ENCODE measurements at regions not wholly inside any gene's neighbourhood (a gene's known extent, or its start where the extent isn't known, plus 50 kb on each side); places are given as distances from the start of the nearest gene placed in this dataset.
"Not testable (repeated sequence)": the region's sequence is repeated elsewhere in the genome, so short reads cannot be mapped to it uniquely, and the experiment has no call there.

- Mint-ChIP-seq H3K4me3 (no peak overlapping the region), H3K27ac (no peak overlapping the region), H3K9me3 (no peaks in the 10 kb centered on the region), H3K4me1 (ENCODE audit: low read depth) (no peaks in the 10 kb centered on the region), H3K27me3 (peaks cover 3% of the 10 kb centered on the region), H3K36me3 (ENCODE audit: low read depth) (no peaks in the 10 kb centered on the region)
- DNase-seq: no peak
- POLR2A ChIA-PET: no interaction called here
- CTCF ChIA-PET: interaction anchor here (0.6 kb wide), 1 partner anchor 1139 kb away, joined by 4 read pairs; no protein-coding TSS in a partner anchor
- no peak for ATAC-seq
- TF ChIP-seq CTCF (IDR thresholded peaks at IDR 0.05): no peak
- intact Hi-C loops (cut with micrococcal nuclease): no loop called here
These were observed 137.2 kb upstream of the POU3F1 start for GRCh38 chr1:38183747-38184146.

GRCh38 chr1:38183096-38183495 is 136.5 kb upstream of the POU3F1 start:
- ChIA-PET CTCF (no interaction called here), POLR2A (no interaction called here)
- Mint-ChIP-seq H3K4me3 (no peak overlapping the region), H3K9me3 (no peaks in the 10 kb centered on the region), H3K4me1 (ENCODE audit: low read depth) (no peaks in the 10 kb centered on the region), H3K27me3 (peaks cover 3% of the 10 kb centered on the region), H3K27ac (no peak overlapping the region), H3K36me3 (ENCODE audit: low read depth) (no peaks in the 10 kb centered on the region)
- no peak for ATAC-seq
- intact Hi-C loops (cut with micrococcal nuclease): no loop called here
- no peak for TF ChIP-seq CTCF (IDR thresholded peaks at IDR 0.05)
- DNase-seq: no peak

GRCh38 chr1:38180388-38180787 is 133.8 kb upstream of the POU3F1 start:
- H3K4me3 Mint-ChIP-seq; DNase-seq; H3K4me1 Mint-ChIP-seq (ENCODE audit: low read depth); CTCF ChIA-PET; intact Hi-C loops (cut with micrococcal nuclease); H3K36me3 Mint-ChIP-seq (ENCODE audit: low read depth); ATAC-seq; H3K27me3 Mint-ChIP-seq; H3K9me3 Mint-ChIP-seq; H3K27ac Mint-ChIP-seq: not testable (repeated sequence)
- POLR2A ChIA-PET: interaction anchor here (1.3 kb wide), 1 partner anchor 12 kb away, joined by 5 read pairs; no protein-coding TSS in a partner anchor

GRCh38 chr1:38179483-38179882 is 132.9 kb upstream of the POU3F1 start:
- intact Hi-C loops (cut with micrococcal nuclease): no loop called here
- no peak for TF ChIP-seq CTCF (IDR thresholded peaks at IDR 0.05)
- no peaks in the 10 kb centered on the region for H3K36me3 Mint-ChIP-seq (ENCODE audit: low read depth)
- ChIA-PET POLR2A (no interaction called here), CTCF (no interaction called here)
- no peak overlapping the region for H3K27ac Mint-ChIP-seq
- no peaks in the 10 kb centered on the region for H3K4me1 Mint-ChIP-seq (ENCODE audit: low read depth)
- no peak for DNase-seq
- H3K9me3 Mint-ChIP-seq: no peaks in the 10 kb centered on the region
- no peak overlapping the region for H3K4me3 Mint-ChIP-seq
- ATAC-seq: no peak
- peaks cover 1% of the 10 kb centered on the region for H3K27me3 Mint-ChIP-seq

GRCh38 chr1:38178216-38178615 is 131.6 kb upstream of the POU3F1 start:
- peaks cover 1% of the 10 kb centered on the region for H3K27me3 Mint-ChIP-seq
- CTCF ChIA-PET: no interaction called here
- H3K9me3 Mint-ChIP-seq: no peaks in the 10 kb centered on the region
- DNase-seq (no peak), ATAC-seq (no peak)
- no peaks in the 10 kb centered on the region for H3K36me3 Mint-ChIP-seq (ENCODE audit: low read depth)
- H3K4me3 Mint-ChIP-seq: no peak overlapping the region
- TF ChIP-seq CTCF (IDR thresholded peaks at IDR 0.05): no peak
- POLR2A ChIA-PET: no interaction called here
- H3K27ac Mint-ChIP-seq: no peak overlapping the region
- no peaks in the 10 kb centered on the region for H3K4me1 Mint-ChIP-seq (ENCODE audit: low read depth)
- intact Hi-C loops (cut with micrococcal nuclease): no loop called here

- POLR2A ChIA-PET: no interaction called here
- H3K4me1 Mint-ChIP-seq (ENCODE audit: low read depth): no peaks in the 10 kb centered on the region
- DNase-seq (no peak), ATAC-seq (no peak)
- intact Hi-C loops (cut with micrococcal nuclease): no loop called here
- no peaks in the 10 kb centered on the region for H3K27me3 Mint-ChIP-seq
- H3K4me3 Mint-ChIP-seq: no peak overlapping the region
- H3K36me3 Mint-ChIP-seq (ENCODE audit: low read depth): no peaks in the 10 kb centered on the region
- TF ChIP-seq CTCF (IDR thresholded peaks at IDR 0.05): no peak
- CTCF ChIA-PET: no interaction called here
- no peak overlapping the region for H3K27ac Mint-ChIP-seq
- no peaks in the 10 kb centered on the region for H3K9me3 Mint-ChIP-seq
These were observed 128.5 kb upstream of the POU3F1 start for GRCh38 chr1:38175121-38175520.

Data from activated CD8-positive, alpha-beta T cell treated with anti-CD3 and anti-CD28 coated beads for 36 hours (primary cell).